ENCODE measurements at regions not wholly inside any gene's neighbourhood (a gene's known extent, or its start where the extent isn't known, plus 50 kb on each side); places are given as distances from the start of the nearest gene placed in this dataset.
A peak's percentile ranks its signal among the peaks of the same experiment; 100 is the strongest.

DNA sequence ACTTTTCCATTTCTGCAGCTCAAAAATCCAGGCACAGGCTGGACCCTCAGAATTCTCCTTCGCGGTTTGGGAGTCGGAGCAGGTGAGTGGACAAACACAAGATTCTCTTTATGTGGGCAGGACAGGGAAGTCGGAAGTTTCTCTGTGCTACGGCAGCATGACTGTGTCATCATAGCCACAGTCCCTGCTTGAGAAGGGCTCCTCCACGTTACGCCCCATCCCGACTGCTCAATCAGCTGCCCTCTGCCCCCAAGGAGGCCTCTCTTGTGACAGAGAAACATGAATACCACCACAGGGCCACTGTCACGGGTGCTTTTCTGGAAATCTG lies 89.0 kb upstream of the SHISAL1 start:
- no peak for TF ChIP-seq POLR2A (IDR thresholded peaks at IDR 0.05; ENCODE audit: extremely low read depth, insufficient read length)
- no peak for TF ChIP-seq MYC (IDR thresholded peaks at IDR 0.05; ENCODE audit: low read depth, low read length)
- no peak for TF ChIP-seq CTCF (IDR thresholded peaks at IDR 0.05; ENCODE audit: low read depth, low read length)
- TF ChIP-seq, protein P1, sequence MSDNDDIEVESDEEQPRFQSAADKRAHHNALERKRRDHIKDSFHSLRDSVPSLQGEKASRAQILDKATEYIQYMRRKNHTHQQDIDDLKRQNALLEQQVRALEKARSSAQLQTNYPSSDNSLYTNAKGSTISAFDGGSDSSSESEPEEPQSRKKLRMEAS (IDR thresholded peaks at IDR 0.05; ENCODE audit: low read depth, low read length): no peak
- peak; percentile 11 for DNase-seq (ENCODE audit: low read depth)
- H3K4me3 ChIP-seq (ENCODE audit: low read depth, low read length): no peak overlapping the region

- DNase-seq (ENCODE audit: low read depth): no peak
- TF ChIP-seq CTCF (IDR thresholded peaks at IDR 0.05; ENCODE audit: low read depth, low read length) (no peak), POLR2A (IDR thresholded peaks at IDR 0.05; ENCODE audit: extremely low read depth, insufficient read length) (no peak), MYC (IDR thresholded peaks at IDR 0.05; ENCODE audit: low read depth, low read length) (no peak)
- TF ChIP-seq, protein P1 (IDR thresholded peaks at IDR 0.05; ENCODE audit: low read depth, low read length): no peak
- no peak overlapping the region for H3K4me3 ChIP-seq (ENCODE audit: low read depth, low read length)
Measured at GRCh38 chr22:44400763-44401060, 88.0 kb upstream of the SHISAL1 start.

GRCh38 chr22:44399906-44400762 lies 87.4 kb upstream of the SHISAL1 start:
- no peak overlapping the region for H3K4me3 ChIP-seq (ENCODE audit: low read depth, low read length)
- TF ChIP-seq MYC (IDR thresholded peaks at IDR 0.05; ENCODE audit: low read depth, low read length) (no peak), CTCF (IDR thresholded peaks at IDR 0.05; ENCODE audit: low read depth, low read length) (no peak), POLR2A (IDR thresholded peaks at IDR 0.05; ENCODE audit: extremely low read depth, insufficient read length) (no peak)
- TF ChIP-seq, protein P1 (IDR thresholded peaks at IDR 0.05; ENCODE audit: low read depth, low read length): no peak
- DNase-seq (ENCODE audit: low read depth): no peak

- peak; percentile 13 for DNase-seq (ENCODE audit: low read depth)
- no peak overlapping the region for H3K4me3 ChIP-seq (ENCODE audit: low read depth, low read length)
- TF ChIP-seq POLR2A (IDR thresholded peaks at IDR 0.05; ENCODE audit: extremely low read depth, insufficient read length) (no peak), CTCF (IDR thresholded peaks at IDR 0.05; ENCODE audit: low read depth, low read length) (no peak), MYC (IDR thresholded peaks at IDR 0.05; ENCODE audit: low read depth, low read length) (no peak)
- TF ChIP-seq, protein P1 (IDR thresholded peaks at IDR 0.05; ENCODE audit: low read depth, low read length): no peak
Measured at GRCh38 chr22:44398856-44399837, 86.4 kb upstream of the SHISAL1 start.

GRCh38 chr22:44396727-44397722 lies 84.3 kb upstream of the SHISAL1 start:
- DNase-seq (ENCODE audit: low read depth): no peak
- TF ChIP-seq CTCF (IDR thresholded peaks at IDR 0.05; ENCODE audit: low read depth, low read length): no peak
- TF ChIP-seq, protein P1 (IDR thresholded peaks at IDR 0.05; ENCODE audit: low read depth, low read length): no peak
- TF ChIP-seq MYC (IDR thresholded peaks at IDR 0.05; ENCODE audit: low read depth, low read length): no peak

More at GRCh38 chr22:44396727-44397722, 84.3 kb upstream of the SHISAL1 start:
- H3K4me3 ChIP-seq (ENCODE audit: low read depth, low read length): no peak overlapping the region
